ENCODE measurements at regions not wholly inside any gene's neighbourhood (a gene's known extent, or its start where the extent isn't known, plus 50 kb on each side); places are given as distances from the start of the nearest gene placed in this dataset.

- DNase-seq, result no peak
Measured at GRCh38 chr16:76190480-76190879, 86.7 kb upstream of the CNTNAP4 start.

- peak; percentile 8 for DNase-seq
Measured at GRCh38 chr16:76193906-76194615, 83.1 kb upstream of the CNTNAP4 start.

- no peak for DNase-seq
Measured at GRCh38 chr16:76194616-76195015, 82.6 kb upstream of the CNTNAP4 start.

GRCh38 chr16:76195056-76195455, 82.1 kb upstream of the CNTNAP4 start:
- no peak for DNase-seq

- no peak for DNase-seq
Measured at GRCh38 chr16:76195648-76196047, 81.6 kb upstream of the CNTNAP4 start.

GRCh38 chr16:76197900-76198299, 79.3 kb upstream of the CNTNAP4 start:
- DNase-seq, result no peak

- DNase-seq, result no peak
Measured at GRCh38 chr16:76199681-76200220, 77.5 kb upstream of the CNTNAP4 start.

GRCh38 chr16:76201385-76201784, 75.8 kb upstream of the CNTNAP4 start:
- no peak for DNase-seq

GRCh38 chr16:76204249-76204648, 73.0 kb upstream of the CNTNAP4 start:
- no peak for DNase-seq

- no peak for DNase-seq
Measured at GRCh38 chr16:76207270-76207669, 69.9 kb upstream of the CNTNAP4 start.

GRCh38 chr16:76210157-76210556, 67.0 kb upstream of the CNTNAP4 start:
- no peak for DNase-seq

GRCh38 chr16:76213860-76214259, 63.3 kb upstream of the CNTNAP4 start:
- no peak for DNase-seq

- no peak for DNase-seq
Measured at GRCh38 chr16:76214856-76215255, 62.3 kb upstream of the CNTNAP4 start.

GRCh38 chr16:76222087-76222486, 55.1 kb upstream of the CNTNAP4 start:
- no peak for DNase-seq

GRCh38 chr16:76222853-76223252, 54.3 kb upstream of the CNTNAP4 start:
- DNase-seq, result no peak

- DNase-seq, result no peak
Measured at GRCh38 chr16:76226011-76226410, 51.2 kb upstream of the CNTNAP4 start.

- no peak for DNase-seq
Measured at GRCh38 chr16:76226481-76226880, 50.7 kb upstream of the CNTNAP4 start.
